HCEC 1CT (cell line): ENCODE measurements at regions not wholly inside any gene's neighbourhood (a gene's known extent, or its start where the extent isn't known, plus 50 kb on each side); places are given as distances from the start of the nearest gene placed in this dataset.
"Not testable (repeated sequence)": the region's sequence is repeated elsewhere in the genome, so short reads cannot be mapped to it uniquely, and the experiment has no call there.

Experiments
- DNase-seq: peaks from one replicate; pipeline ENCODE4 v3.0.0-alpha.2; 2017

GRCh38 chr1:148679050-148679786, 69.4 kb upstream of the NUDT4B start:
- DNase-seq: peak; percentile 40

- DNase-seq: not testable (repeated sequence)
Observed at GRCh38 chr1:148679787-148680326, 68.7 kb upstream of the NUDT4B start.

DNA sequence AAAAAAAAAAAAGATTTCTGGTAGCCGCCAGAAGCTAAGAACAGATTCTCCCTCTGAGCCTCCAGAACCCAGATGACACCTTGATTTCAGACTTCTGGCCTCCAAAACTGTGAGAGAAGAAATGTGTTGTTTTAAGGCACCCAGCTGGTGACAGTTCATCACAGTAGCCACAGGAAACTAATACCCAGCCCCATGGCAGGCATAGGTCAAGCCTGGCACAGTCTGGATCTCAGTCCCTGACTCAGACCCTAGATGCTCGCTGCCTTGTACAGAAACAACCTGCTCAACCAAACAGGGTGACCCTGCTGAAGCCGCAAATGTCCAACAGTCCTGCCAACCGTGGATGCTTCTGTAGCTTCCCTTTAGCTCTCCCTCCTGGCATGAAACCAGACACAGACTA, 61.8 kb upstream of the NUDT4B start:
- not testable (repeated sequence) for DNase-seq

DNA sequence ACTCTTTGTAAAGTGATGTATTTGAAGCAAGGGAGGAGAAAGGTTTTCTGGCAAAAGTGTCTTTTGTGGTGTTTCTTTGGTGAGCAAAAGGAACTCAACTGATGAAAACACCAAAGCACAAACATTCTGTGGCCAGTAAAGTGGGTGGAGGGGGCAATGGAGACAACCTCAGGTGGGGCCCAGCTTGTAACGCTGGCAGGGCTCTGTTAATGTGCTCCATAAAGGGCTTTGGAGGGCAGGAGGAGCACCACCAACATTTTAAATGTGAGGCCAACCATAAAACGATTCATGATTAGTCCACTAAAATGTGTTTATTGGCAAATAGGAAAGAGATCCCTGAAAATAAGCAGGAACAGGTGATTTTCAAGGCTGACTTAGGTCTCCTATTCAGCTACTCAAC, 61.2 kb upstream of the NUDT4B start:
- not testable (repeated sequence) for DNase-seq
